Adipocyte (in vitro differentiated cells): ENCODE measurements at regions not wholly inside any gene's neighbourhood (a gene's known extent, or its start where the extent isn't known, plus 50 kb on each side); places are given as distances from the start of the nearest gene placed in this dataset.

ENCODE experiments used
- DNase-seq: peaks from one replicate; pipeline ENCODE4 v3.0.0-alpha.2; 2015; ENCODE audit warnings: low read depth
- H3K27me3 ChIP-seq: replicated peaks from 2 replicates; pipeline ENCODE4 v1.7.0; 2013; ENCODE audit warnings: mild to moderate bottlenecking, low read length, moderate library complexity; ENCODE audit not compliant: control insufficient read depth, insufficient read depth
- H3K36me3 ChIP-seq: 2 replicates; pipeline ENCODE4 v1.7.0; 2013; ENCODE audit warnings: low read length, mild to moderate bottlenecking, moderate library complexity; ENCODE audit not compliant: control insufficient read depth, insufficient read depth, severe bottlenecking
- H3K4me1 ChIP-seq: 2 replicates; pipeline ENCODE4 v1.7.0; 2013; ENCODE audit warnings: mild to moderate bottlenecking, low read length, moderate library complexity; ENCODE audit not compliant: control insufficient read depth, insufficient read depth
- H3K4me3 ChIP-seq: 2 replicates; pipeline ENCODE4 v1.7.0; 2013; ENCODE audit warnings: mild to moderate bottlenecking, low read length, moderate library complexity
- H3K9ac ChIP-seq: 2 replicates; pipeline ENCODE4 v1.7.0; 2013; ENCODE audit warnings: mild to moderate bottlenecking, low read length, moderate library complexity
- H3K9me3 ChIP-seq: 2 replicates; pipeline ENCODE4 v1.7.0; 2013; ENCODE audit warnings: mild to moderate bottlenecking, low read length, moderate library complexity; ENCODE audit not compliant: control insufficient read depth

GRCh38 chr7:26614503-26614902, 249.9 kb downstream of the SKAP2 start:
- no peak overlapping the region for H3K4me3 ChIP-seq
- H3K9ac ChIP-seq: no peak overlapping the region
- peaks cover 19% of the 10 kb centered on the region for H3K27me3 ChIP-seq
- H3K4me1 ChIP-seq: no peaks in the 10 kb centered on the region
- no peak for DNase-seq
- H3K36me3 ChIP-seq: no peaks in the 10 kb centered on the region
- peaks cover 10% of the 10 kb centered on the region for H3K9me3 ChIP-seq

- H3K9me3 ChIP-seq: peaks cover 10% of the 10 kb centered on the region
- no peaks in the 10 kb centered on the region for H3K36me3 ChIP-seq
- no peak overlapping the region for H3K9ac ChIP-seq
- H3K27me3 ChIP-seq: peaks cover 12% of the 10 kb centered on the region
- no peaks in the 10 kb centered on the region for H3K4me1 ChIP-seq
- no peak for DNase-seq
- H3K4me3 ChIP-seq: no peak overlapping the region
These were observed 248.2 kb downstream of the SKAP2 start for GRCh38 chr7:26616235-26616634.

- no peaks in the 10 kb centered on the region for H3K4me1 ChIP-seq
- DNase-seq: no peak
These were observed 247.3 kb downstream of the SKAP2 start for GRCh38 chr7:26617066-26617465.

More at GRCh38 chr7:26617066-26617465, 247.3 kb downstream of the SKAP2 start:
- Histone ChIP-seq H3K4me3 (no peak overlapping the region), H3K36me3 (no peaks in the 10 kb centered on the region), H3K9me3 (peaks cover 10% of the 10 kb centered on the region), H3K27me3 (peaks cover 21% of the 10 kb centered on the region), H3K9ac (no peak overlapping the region)
